ENCODE measurements at regions not wholly inside any gene's neighbourhood (a gene's known extent, or its start where the extent isn't known, plus 50 kb on each side); places are given as distances from the start of the nearest gene placed in this dataset.
"Not testable (repeated sequence)": the region's sequence is repeated elsewhere in the genome, so short reads cannot be mapped to it uniquely, and the experiment has no call there.

- no peak for DNase-seq (ENCODE audit: low read depth)
These were observed 54.5 kb upstream of the HS3ST4 start for GRCh38 chr16:25637236-25637635.

GRCh38 chr16:25636662-25637061, 55.1 kb upstream of the HS3ST4 start:
- no peak for DNase-seq (ENCODE audit: low read depth)

GRCh38 chr16:25635454-25635853, 56.3 kb upstream of the HS3ST4 start:
- no peak for DNase-seq (ENCODE audit: low read depth)

GRCh38 chr16:25633549-25633948, 58.2 kb upstream of the HS3ST4 start:
- peak; percentile 27 for DNase-seq (ENCODE audit: low read depth)

- no peak for DNase-seq (ENCODE audit: low read depth)
These were observed 63.0 kb upstream of the HS3ST4 start for GRCh38 chr16:25628766-25629165.

- no peak for DNase-seq (ENCODE audit: low read depth)
These were observed 64.1 kb upstream of the HS3ST4 start for GRCh38 chr16:25627641-25628040.

- DNase-seq (ENCODE audit: low read depth), result no peak
These were observed 65.6 kb upstream of the HS3ST4 start for GRCh38 chr16:25626172-25626571.

- no peak for DNase-seq (ENCODE audit: low read depth)
These were observed 66.1 kb upstream of the HS3ST4 start for GRCh38 chr16:25625620-25626019.

GRCh38 chr16:25614716-25615265, 77.0 kb upstream of the HS3ST4 start:
- no peak for DNase-seq (ENCODE audit: low read depth)

GRCh38 chr16:25613931-25614330, 77.8 kb upstream of the HS3ST4 start:
- DNase-seq (ENCODE audit: low read depth), result no peak

- DNase-seq (ENCODE audit: low read depth), result no peak
These were observed 83.8 kb upstream of the HS3ST4 start for GRCh38 chr16:25608002-25608401.

- no peak for DNase-seq (ENCODE audit: low read depth)
These were observed 85.7 kb upstream of the HS3ST4 start for GRCh38 chr16:25606069-25606468.

GRCh38 chr16:25605381-25605780, 86.4 kb upstream of the HS3ST4 start:
- DNase-seq (ENCODE audit: low read depth), result no peak

GRCh38 chr16:25601306-25601705, 90.5 kb upstream of the HS3ST4 start:
- not testable (repeated sequence) for DNase-seq (ENCODE audit: low read depth)

GRCh38 chr16:25596194-25596593, 95.6 kb upstream of the HS3ST4 start:
- no peak for DNase-seq (ENCODE audit: low read depth)

- no peak for DNase-seq (ENCODE audit: low read depth)
These were observed 98.5 kb upstream of the HS3ST4 start for GRCh38 chr16:25593260-25593659.

GRCh38 chr16:25587783-25588182, 104.0 kb upstream of the HS3ST4 start:
- DNase-seq (ENCODE audit: low read depth), result no peak

GRCh38 chr16:25586826-25587225, 104.9 kb upstream of the HS3ST4 start:
- DNase-seq (ENCODE audit: low read depth), result no peak

- no peak for DNase-seq (ENCODE audit: low read depth)
These were observed 106.2 kb upstream of the HS3ST4 start for GRCh38 chr16:25585526-25585925.

- no peak for DNase-seq (ENCODE audit: low read depth)
These were observed 111.7 kb upstream of the HS3ST4 start for GRCh38 chr16:25580041-25580440.

- DNase-seq (ENCODE audit: low read depth), result no peak
These were observed 116.4 kb upstream of the HS3ST4 start for GRCh38 chr16:25575363-25575762.

GRCh38 chr16:25571712-25572111, 120.0 kb upstream of the HS3ST4 start:
- no peak for DNase-seq (ENCODE audit: low read depth)

- no peak for DNase-seq (ENCODE audit: low read depth)
These were observed 121.6 kb upstream of the HS3ST4 start for GRCh38 chr16:25570131-25570530.

- no peak for DNase-seq (ENCODE audit: low read depth)
These were observed 122.8 kb upstream of the HS3ST4 start for GRCh38 chr16:25568991-25569390.

- DNase-seq (ENCODE audit: low read depth), result no peak
These were observed 125.6 kb upstream of the HS3ST4 start for GRCh38 chr16:25566183-25566582.

All from RPMI7951 (cell line).